ENCODE measurements at regions not wholly inside any gene's neighbourhood (a gene's known extent, or its start where the extent isn't known, plus 50 kb on each side); places are given as distances from the start of the nearest gene placed in this dataset.
A peak's percentile ranks its signal among the peaks of the same experiment; 100 is the strongest.

DNA sequence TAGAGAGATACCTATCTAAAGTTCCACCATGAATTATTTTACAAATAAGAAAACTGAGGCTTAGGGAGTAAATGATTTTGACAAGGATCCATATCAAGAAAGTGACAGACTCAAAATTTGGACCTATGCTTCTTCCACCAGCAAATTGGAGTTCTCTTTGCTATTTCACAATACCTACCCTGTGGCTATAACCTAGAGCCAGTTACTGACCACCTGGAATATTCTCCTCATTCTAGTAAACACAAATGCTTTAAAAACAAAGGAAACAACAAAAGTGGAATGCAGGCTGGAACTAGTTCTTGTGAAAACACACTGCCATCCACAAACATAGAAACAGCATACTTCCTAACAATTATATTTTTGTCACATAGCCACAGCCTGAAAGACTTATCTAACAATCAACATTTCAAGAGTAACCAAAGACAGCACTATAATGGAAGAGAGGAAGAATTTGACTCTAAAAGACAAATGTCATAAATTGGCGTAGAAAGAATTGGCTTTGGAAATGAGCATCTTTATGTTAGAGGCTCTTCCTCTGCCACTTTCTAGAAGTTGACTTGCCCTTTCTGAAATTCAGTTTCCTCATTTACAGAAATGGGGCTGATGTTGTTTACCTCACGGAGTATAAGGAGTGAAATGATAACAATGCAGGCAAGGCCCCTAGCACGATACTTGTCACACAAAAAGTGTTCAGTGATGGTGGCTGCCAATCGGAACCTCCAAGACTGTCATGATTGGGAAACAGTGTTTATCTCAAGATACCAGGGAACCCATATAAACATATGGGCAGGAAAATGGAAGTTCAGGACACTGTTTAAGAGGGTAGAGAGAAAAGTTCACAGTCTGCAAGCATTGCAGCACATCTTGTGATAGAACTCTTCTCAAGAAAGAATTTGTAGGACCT, 138.6 kb upstream of the LGR5 start (continued):
- no peak for TF ChIP-seq RBBP5 (IDR thresholded peaks at IDR 0.05; ENCODE audit: borderline replicate concordance, insufficient read depth, low read length, poor library complexity, severe bottlenecking)

DNA sequence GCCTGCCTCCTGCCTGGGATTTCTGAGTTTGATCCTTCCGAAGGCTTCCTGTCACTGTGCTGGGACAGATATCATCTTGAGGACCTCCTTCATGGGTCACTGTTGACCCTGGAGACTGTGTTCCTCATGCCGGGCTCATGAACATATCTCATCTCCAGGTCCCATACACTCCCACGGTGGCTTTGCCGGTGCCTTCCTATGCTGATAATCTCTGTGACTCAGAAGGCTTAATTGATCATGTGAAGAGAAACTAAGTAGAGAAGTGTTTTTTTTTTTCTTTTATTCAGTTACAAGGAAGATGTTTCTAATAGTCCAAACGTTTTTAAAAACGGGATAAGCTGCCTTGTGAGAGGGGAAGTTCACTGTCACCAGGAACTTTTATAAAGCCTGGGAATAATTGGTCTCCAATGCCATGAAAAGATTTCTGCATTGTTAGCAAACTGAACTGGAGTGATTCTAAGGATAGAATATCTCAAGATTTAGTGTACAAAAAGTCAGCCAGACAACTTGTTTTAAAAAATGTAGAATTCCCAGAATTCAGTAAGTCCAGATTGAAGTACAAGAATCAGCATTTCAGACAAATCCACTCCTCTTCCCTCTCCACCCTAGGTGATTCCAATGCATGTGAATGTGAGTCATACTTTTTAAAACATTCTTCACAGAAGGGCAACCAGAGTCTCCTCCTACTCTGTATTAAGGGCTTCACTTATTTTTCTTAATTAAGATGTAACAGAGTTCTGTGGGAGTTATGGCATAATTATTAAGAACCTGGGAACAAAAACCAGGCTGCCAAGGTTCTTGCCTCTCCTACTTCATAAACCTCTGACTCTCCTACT, 139.8 kb upstream of the LGR5 start:
- Histone ChIP-seq H3K4me2 (ENCODE audit: insufficient read depth, low read length) (peak overlapping the region; percentile 54), H2AFZ (ENCODE audit: low read depth, low read length) (peak overlapping the region; percentile 85), H3K79me2 (ENCODE audit: control insufficient read depth, insufficient read depth, low read length) (no peaks in the 10 kb centered on the region), H3K4me1 (replicated peaks in 1 of 2; ENCODE audit: control insufficient read depth in 2 of 2, insufficient read depth in 2 of 2, low read length in 2 of 2) (peaks cover 11 to 43% of the 10 kb centered on the region in 2 experiments), H3K4me3 (no peak overlapping the region), H3K9ac (ENCODE audit: insufficient read depth in 1 of 2, low read depth in 2 of 2, low read length in 2 of 2) (peak overlapping the region in 1 of 2 experiments; percentile 26; a peak in 3 of 4 replicates), H3K9me1 (ENCODE audit: control insufficient read depth, insufficient read depth, low read length) (no peaks in the 10 kb centered on the region), H3K27me3 (ENCODE audit: control insufficient read depth in 2 of 2, insufficient read depth in 2 of 2, low read length in 2 of 2) (no peaks in the 10 kb centered on the region), H3K27ac (ENCODE audit: extremely low read depth, low read depth, low read length) (peak overlapping the region; percentile 59), H3K36me3 (ENCODE audit: control insufficient read depth, insufficient read depth, low read length) (no peaks in the 10 kb centered on the region), H4K20me1 (replicated peaks; ENCODE audit: control insufficient read depth, insufficient read depth, low read length) (no peaks in the 10 kb centered on the region), H3K9me3 (replicated peaks; ENCODE audit: control insufficient read depth, insufficient read depth, low read depth, low read length) (no peaks in the 10 kb centered on the region)
- 1% methylated on average over 6 of the region's 6 CpGs for WGBS (ENCODE audit: insufficient coverage, low coverage, missing lambda C conversion rate)
- DNase-seq (ENCODE audit: extremely low read depth in 1 of 4, low spot score in 3 of 4) (peak; percentile 21 to 89 (median 50)), ATAC-seq (peak; percentile 87), FAIRE-seq (peak; percentile 94)
- POLR2A ChIA-PET: interaction anchor here (1.2 to 1.5 kb wide), 2 partner anchors 14 to 20 kb away, joined by 3 to 4 read pairs; no protein-coding TSS in a partner anchor
- in situ Hi-C loops (cut with MboI): no loop called here
- intact Hi-C loops (cut with micrococcal nuclease): loop anchor here (5.0 kb wide), 1 partner anchor 62 kb away; no protein-coding TSS in a partner anchor
- CTCF ChIA-PET (ENCODE audit: low intra/inter-chr PET ratio): no interaction called here
- no TSS peak for BruUV-seq (replicated peaks)
- TF ChIP-seq HES1 (IDR thresholded peaks at IDR 0.05; ENCODE audit: low read depth) (no peak; the same call in 1 of the 2 replicates), ZNF696 (CRISPR knock-in tag; conservative IDR thresholded peaks at IDR 0.05) (no peak), REST (IDR thresholded peaks at IDR 0.05; ENCODE audit: borderline replicate concordance) (no peak), REST (CRISPR knock-in tag; IDR thresholded peaks at IDR 0.05; ENCODE audit: low read depth) (no peak)
